ENCODE measurements at regions not wholly inside any gene's neighbourhood (a gene's known extent, or its start where the extent isn't known, plus 50 kb on each side); places are given as distances from the start of the nearest gene placed in this dataset.
"Not testable (repeated sequence)": the region's sequence is repeated elsewhere in the genome, so short reads cannot be mapped to it uniquely, and the experiment has no call there.

- H3K27me3 ChIP-seq (ENCODE audit: insufficient read depth, low read length) = no peaks in the 10 kb centered on the region
- H2AFZ ChIP-seq (ENCODE audit: low read length, unreplicated experiment) = no peak overlapping the region
- H3K4me3 ChIP-seq (ENCODE audit: low read depth, low read length) = no peak overlapping the region
- no peaks in the 10 kb centered on the region for H3K4me1 ChIP-seq (ENCODE audit: control insufficient read depth, insufficient read depth, low read length, unreplicated experiment)
- H3K79me2 ChIP-seq (ENCODE audit: control insufficient read depth, insufficient read depth, low read length, unreplicated experiment) = no peaks in the 10 kb centered on the region
- H3K36me3 ChIP-seq (ENCODE audit: insufficient read depth, low read length) = no peaks in the 10 kb centered on the region
- H3K27ac ChIP-seq (ENCODE audit: low read depth, low read length) = no peak overlapping the region
These were observed 655.8 kb downstream of the NUP35 start for GRCh38 chr2:183780072-183780471.

DNA sequence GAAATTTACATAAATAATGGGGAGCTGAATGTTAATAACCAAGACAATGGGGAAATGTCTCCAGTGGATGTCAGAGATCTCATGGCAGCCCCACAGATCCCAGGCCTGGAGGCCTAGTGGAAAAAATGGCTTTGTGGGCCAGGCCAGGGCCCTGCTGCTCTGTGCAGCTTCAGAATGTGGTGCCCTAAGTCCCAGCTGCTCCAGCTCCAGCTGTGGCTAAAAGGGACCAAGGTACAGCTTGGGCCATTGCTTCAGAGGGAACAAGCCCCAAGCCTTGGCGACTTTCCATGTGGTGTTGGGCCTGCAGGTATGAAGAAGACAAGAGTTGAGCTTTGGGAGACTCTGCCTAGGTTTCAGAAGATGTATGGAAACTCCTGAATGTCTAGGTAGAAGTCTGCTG lies 658.2 kb downstream of the NUP35 start:
- H3K36me3 ChIP-seq (ENCODE audit: insufficient read depth, low read length) = no peaks in the 10 kb centered on the region
- H3K4me1 ChIP-seq (ENCODE audit: control insufficient read depth, insufficient read depth, low read length, unreplicated experiment) = no peaks in the 10 kb centered on the region
- no peak overlapping the region for H2AFZ ChIP-seq (ENCODE audit: low read length, unreplicated experiment)
- no peaks in the 10 kb centered on the region for H3K79me2 ChIP-seq (ENCODE audit: control insufficient read depth, insufficient read depth, low read length, unreplicated experiment)
- no peaks in the 10 kb centered on the region for H3K27me3 ChIP-seq (ENCODE audit: insufficient read depth, low read length)
- no peak overlapping the region for H3K4me3 ChIP-seq (ENCODE audit: low read depth, low read length)
- no peak overlapping the region for H3K27ac ChIP-seq (ENCODE audit: low read depth, low read length)

DNA sequence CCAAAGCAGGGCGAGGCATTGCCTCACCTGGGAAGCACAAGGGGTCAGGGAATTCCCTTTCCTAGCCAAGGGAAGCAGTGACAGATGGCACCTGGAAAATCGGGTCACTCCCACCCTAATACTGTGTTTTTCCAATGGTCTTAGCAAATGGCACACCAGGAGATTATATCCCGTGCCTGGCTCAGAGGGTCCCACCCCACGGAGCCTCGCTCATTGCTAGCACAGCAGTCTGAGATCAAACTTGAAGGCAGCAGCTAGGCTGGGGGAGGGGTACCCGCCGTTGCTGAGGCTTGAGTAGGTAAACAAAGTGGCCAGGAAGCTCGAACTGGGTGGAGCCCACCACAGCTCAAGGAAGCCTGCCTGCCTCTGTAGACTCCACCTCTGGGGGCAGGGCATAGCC lies 664.6 kb downstream of the NUP35 start:
- not testable (repeated sequence) for H3K36me3 ChIP-seq (ENCODE audit: insufficient read depth, low read length); H3K27me3 ChIP-seq (ENCODE audit: insufficient read depth, low read length); H3K27ac ChIP-seq (ENCODE audit: low read depth, low read length); H3K4me1 ChIP-seq (ENCODE audit: control insufficient read depth, insufficient read depth, low read length, unreplicated experiment); H3K79me2 ChIP-seq (ENCODE audit: control insufficient read depth, insufficient read depth, low read length, unreplicated experiment); H2AFZ ChIP-seq (ENCODE audit: low read length, unreplicated experiment); H3K4me3 ChIP-seq (ENCODE audit: low read depth, low read length)

- not testable (repeated sequence) for H3K27me3 ChIP-seq (ENCODE audit: insufficient read depth, low read length); H2AFZ ChIP-seq (ENCODE audit: low read length, unreplicated experiment); H3K4me1 ChIP-seq (ENCODE audit: control insufficient read depth, insufficient read depth, low read length, unreplicated experiment); H3K36me3 ChIP-seq (ENCODE audit: insufficient read depth, low read length); H3K4me3 ChIP-seq (ENCODE audit: low read depth, low read length); H3K27ac ChIP-seq (ENCODE audit: low read depth, low read length); H3K79me2 ChIP-seq (ENCODE audit: control insufficient read depth, insufficient read depth, low read length, unreplicated experiment)
These were observed 668.1 kb downstream of the NUP35 start for GRCh38 chr2:183792165-183792924.

DNA sequence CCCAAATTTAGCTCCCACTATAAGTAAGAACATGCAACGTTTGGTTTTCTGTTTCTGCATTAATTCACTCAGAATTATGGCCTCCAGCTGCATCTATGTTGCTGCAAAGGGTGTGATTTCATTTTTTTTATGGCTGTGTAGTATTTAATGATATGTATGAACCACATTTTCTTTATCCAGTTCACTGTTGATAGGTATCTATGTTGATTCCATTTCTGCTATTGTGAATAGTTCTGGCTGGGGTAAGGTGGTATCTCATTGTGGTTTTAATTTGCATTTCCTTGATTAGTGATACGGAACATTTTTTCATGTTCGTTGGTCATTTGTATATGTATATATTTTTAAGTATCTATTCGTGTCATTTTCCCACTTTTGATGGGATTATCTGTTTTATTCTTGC lies 674.3 kb downstream of the NUP35 start:
- Histone ChIP-seq H2AFZ (ENCODE audit: low read length, unreplicated experiment) (no peak overlapping the region), H3K27ac (ENCODE audit: low read depth, low read length) (no peak overlapping the region), H3K4me3 (ENCODE audit: low read depth, low read length) (no peak overlapping the region), H3K4me1 (ENCODE audit: control insufficient read depth, insufficient read depth, low read length, unreplicated experiment) (no peaks in the 10 kb centered on the region), H3K36me3 (ENCODE audit: insufficient read depth, low read length) (no peaks in the 10 kb centered on the region), H3K27me3 (ENCODE audit: insufficient read depth, low read length) (no peaks in the 10 kb centered on the region), H3K79me2 (ENCODE audit: control insufficient read depth, insufficient read depth, low read length, unreplicated experiment) (no peaks in the 10 kb centered on the region)

GRCh38 chr2:183799761-183800160 lies 675.5 kb downstream of the NUP35 start:
- H2AFZ ChIP-seq (ENCODE audit: low read length, unreplicated experiment) = no peak overlapping the region
- H3K36me3 ChIP-seq (ENCODE audit: insufficient read depth, low read length) = no peaks in the 10 kb centered on the region
- H3K27me3 ChIP-seq (ENCODE audit: insufficient read depth, low read length) = no peaks in the 10 kb centered on the region
- no peak overlapping the region for H3K27ac ChIP-seq (ENCODE audit: low read depth, low read length)
- H3K79me2 ChIP-seq (ENCODE audit: control insufficient read depth, insufficient read depth, low read length, unreplicated experiment) = no peaks in the 10 kb centered on the region
- no peak overlapping the region for H3K4me3 ChIP-seq (ENCODE audit: low read depth, low read length)
- H3K4me1 ChIP-seq (ENCODE audit: control insufficient read depth, insufficient read depth, low read length, unreplicated experiment) = no peaks in the 10 kb centered on the region

DNA sequence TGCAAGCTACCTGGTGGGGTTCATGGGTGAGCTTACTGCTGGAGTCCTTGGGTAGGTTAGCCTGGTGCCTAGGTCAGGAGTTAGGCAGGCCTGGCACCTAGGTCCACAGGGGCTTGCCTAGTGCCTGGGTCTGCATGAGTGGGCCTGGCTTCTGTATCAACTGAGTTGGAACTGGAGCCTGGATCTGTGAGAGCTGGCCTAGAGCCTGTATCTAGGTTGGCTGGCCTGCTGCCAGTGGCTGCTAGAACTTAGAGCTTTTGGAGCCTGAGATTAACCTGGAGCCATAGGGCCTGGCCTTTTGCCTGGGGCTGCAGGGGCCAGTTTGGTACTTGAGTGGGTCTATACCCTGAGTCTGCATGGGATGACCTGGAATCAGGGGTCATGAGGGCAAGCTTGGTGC lies 679.4 kb downstream of the NUP35 start:
- Histone ChIP-seq H3K36me3 (ENCODE audit: insufficient read depth, low read length) (no peaks in the 10 kb centered on the region), H3K27me3 (ENCODE audit: insufficient read depth, low read length) (no peaks in the 10 kb centered on the region), H3K79me2 (ENCODE audit: control insufficient read depth, insufficient read depth, low read length, unreplicated experiment) (no peaks in the 10 kb centered on the region), H3K27ac (ENCODE audit: low read depth, low read length) (no peak overlapping the region), H3K4me1 (ENCODE audit: control insufficient read depth, insufficient read depth, low read length, unreplicated experiment) (no peaks in the 10 kb centered on the region), H3K4me3 (ENCODE audit: low read depth, low read length) (no peak overlapping the region), H2AFZ (ENCODE audit: low read length, unreplicated experiment) (no peak overlapping the region)

DNA sequence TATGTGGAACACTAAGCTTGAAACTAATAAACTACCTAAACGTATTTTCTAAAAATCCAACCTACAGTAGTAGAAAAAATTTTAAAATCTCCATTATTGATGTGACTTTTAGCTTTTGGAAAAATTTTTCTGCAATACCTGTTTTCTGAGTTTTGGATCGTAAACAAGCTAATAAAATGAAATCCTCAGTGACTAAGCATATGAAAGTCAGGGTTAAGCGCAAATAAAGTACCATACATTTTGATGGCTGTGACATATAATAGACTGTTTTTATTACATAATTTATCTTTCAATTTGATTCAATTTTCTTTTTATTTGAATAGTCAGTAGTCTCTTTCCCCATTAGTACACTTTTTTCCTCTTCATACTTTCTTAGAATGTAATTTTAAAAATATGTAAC lies 683.6 kb downstream of the NUP35 start:
- Histone ChIP-seq H3K4me3 (ENCODE audit: low read depth, low read length) (no peak overlapping the region), H3K4me1 (ENCODE audit: control insufficient read depth, insufficient read depth, low read length, unreplicated experiment) (no peaks in the 10 kb centered on the region), H3K27me3 (ENCODE audit: insufficient read depth, low read length) (no peaks in the 10 kb centered on the region), H3K79me2 (ENCODE audit: control insufficient read depth, insufficient read depth, low read length, unreplicated experiment) (no peaks in the 10 kb centered on the region), H2AFZ (ENCODE audit: low read length, unreplicated experiment) (no peak overlapping the region), H3K36me3 (ENCODE audit: insufficient read depth, low read length) (no peaks in the 10 kb centered on the region), H3K27ac (ENCODE audit: low read depth, low read length) (no peak overlapping the region)

GRCh38 chr2:183809404-183809803 lies 685.2 kb downstream of the NUP35 start:
- Histone ChIP-seq H3K4me3 (ENCODE audit: low read depth, low read length) (no peak overlapping the region), H3K4me1 (ENCODE audit: control insufficient read depth, insufficient read depth, low read length, unreplicated experiment) (no peaks in the 10 kb centered on the region), H3K79me2 (ENCODE audit: control insufficient read depth, insufficient read depth, low read length, unreplicated experiment) (no peaks in the 10 kb centered on the region), H3K36me3 (ENCODE audit: insufficient read depth, low read length) (no peaks in the 10 kb centered on the region), H3K27me3 (ENCODE audit: insufficient read depth, low read length) (no peaks in the 10 kb centered on the region), H3K27ac (ENCODE audit: low read depth, low read length) (no peak overlapping the region), H2AFZ (ENCODE audit: low read length, unreplicated experiment) (no peak overlapping the region)

DNA sequence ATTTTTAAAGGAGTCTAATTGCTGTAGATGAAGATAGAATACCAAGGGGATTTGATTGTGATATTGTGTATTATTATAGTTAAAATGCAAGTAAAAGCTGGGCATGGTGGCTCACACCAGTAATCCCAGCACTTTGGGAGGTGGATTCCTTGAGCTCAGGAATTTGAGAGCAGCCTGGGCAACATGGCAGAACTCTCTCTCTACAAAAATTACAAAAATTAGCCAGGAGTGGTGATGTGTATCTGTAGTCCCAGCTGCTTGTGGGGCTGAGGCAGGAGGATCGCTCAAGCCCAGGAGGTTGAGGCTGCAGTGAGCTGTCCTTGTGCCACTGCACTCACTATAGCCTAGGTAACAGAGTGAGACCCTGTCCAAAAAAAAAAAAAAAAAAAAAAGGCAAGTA lies 687.0 kb downstream of the NUP35 start:
- no peak overlapping the region for H3K27ac ChIP-seq (ENCODE audit: low read depth, low read length)
- no peaks in the 10 kb centered on the region for H3K4me1 ChIP-seq (ENCODE audit: control insufficient read depth, insufficient read depth, low read length, unreplicated experiment)
- no peaks in the 10 kb centered on the region for H3K79me2 ChIP-seq (ENCODE audit: control insufficient read depth, insufficient read depth, low read length, unreplicated experiment)
- H3K4me3 ChIP-seq (ENCODE audit: low read depth, low read length) = no peak overlapping the region
- H3K27me3 ChIP-seq (ENCODE audit: insufficient read depth, low read length) = no peaks in the 10 kb centered on the region
- no peak overlapping the region for H2AFZ ChIP-seq (ENCODE audit: low read length, unreplicated experiment)
- no peaks in the 10 kb centered on the region for H3K36me3 ChIP-seq (ENCODE audit: insufficient read depth, low read length)

DNA sequence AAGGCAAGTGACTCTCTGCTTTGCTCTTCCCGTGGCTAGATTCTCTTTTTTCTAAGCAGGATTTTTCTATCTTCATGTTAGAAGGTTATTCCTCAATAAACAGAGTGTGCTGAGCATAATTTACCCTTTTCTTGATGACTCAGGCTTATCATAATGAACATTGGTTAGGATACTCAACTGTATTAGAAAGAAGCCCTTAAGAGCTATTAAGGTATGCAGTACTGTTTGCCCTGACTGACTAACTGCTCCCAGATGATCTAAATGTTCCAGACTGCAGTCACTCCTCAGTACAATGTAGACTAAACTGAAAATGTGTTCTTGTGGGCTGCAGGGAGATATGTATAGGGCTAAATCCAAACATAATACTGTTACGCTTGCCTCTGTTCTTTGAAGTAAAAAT lies 687.8 kb downstream of the NUP35 start:
- no peaks in the 10 kb centered on the region for H3K79me2 ChIP-seq (ENCODE audit: control insufficient read depth, insufficient read depth, low read length, unreplicated experiment)

More for the DNA sequence above, 687.8 kb downstream of the NUP35 start:
- no peaks in the 10 kb centered on the region for H3K36me3 ChIP-seq (ENCODE audit: insufficient read depth, low read length)
- H2AFZ ChIP-seq (ENCODE audit: low read length, unreplicated experiment) = no peak overlapping the region
- no peaks in the 10 kb centered on the region for H3K27me3 ChIP-seq (ENCODE audit: insufficient read depth, low read length)
- no peak overlapping the region for H3K4me3 ChIP-seq (ENCODE audit: low read depth, low read length)
- no peaks in the 10 kb centered on the region for H3K4me1 ChIP-seq (ENCODE audit: control insufficient read depth, insufficient read depth, low read length, unreplicated experiment)
- no peak overlapping the region for H3K27ac ChIP-seq (ENCODE audit: low read depth, low read length)

All from ACC112 (cell line).